ENCODE measurements at regions not wholly inside any gene's neighbourhood (a gene's known extent, or its start where the extent isn't known, plus 50 kb on each side); places are given as distances from the start of the nearest gene placed in this dataset.

GRCh38 chr7:13042605-13043236, 355.3 kb downstream of the ARL4A start (continued):
- TF ChIP-seq ZNF462 (CRISPR knock-in tag; IDR thresholded peaks at IDR 0.05): no peak
- TF ChIP-seq JUNB (IDR thresholded peaks at IDR 0.05; ENCODE audit: unreplicated experiment): no peak
- no peak for TF ChIP-seq CREB1 (CRISPR knock-in tag; IDR thresholded peaks at IDR 0.05; ENCODE audit: low read depth)
- TF ChIP-seq STAT1 (IDR thresholded peaks at IDR 0.05; ENCODE audit: unreplicated experiment): no peak
- no peak for TF ChIP-seq POLR2AphosphoS5 (IDR thresholded peaks at IDR 0.05; ENCODE audit: low read depth)
- TF ChIP-seq ETS1 (IDR thresholded peaks at IDR 0.05): no peak
- TF ChIP-seq CTCF (conservative IDR thresholded peaks at IDR 0.05; ENCODE audit: low read depth in 2 of 2): no peak
- TF ChIP-seq REST (IDR thresholded peaks at IDR 0.05; ENCODE audit: unreplicated experiment): no peak

Measured in GM23338 (cell line).